Gastrocnemius medialis (tissue), 4 donors: ENCODE measurements at regions not wholly inside any gene's neighbourhood (a gene's known extent, or its start where the extent isn't known, plus 50 kb on each side); places are given as distances from the start of the nearest gene placed in this dataset.

Experiments
- ATAC-seq, 2 donors: fragments of 150-250 bp; one replicate each; pipeline ENCODE4 v1.9.1; 2016
- DNase-seq, 2 donors: peaks; one replicate each; pipeline ENCODE4 v3.0.0-alpha.2; 2019
- H3K27ac ChIP-seq, 4 donors: fragments of 200-600 bp; sonication (generic); 1 replicate in 1 of 4; 2 replicates in 3 of 4; pipeline ENCODE4 v1.5.1; 2016 to 2018; ENCODE audit warnings: mild to moderate bottlenecking in 2 of 4, moderate library complexity in 1 of 4
- H3K27me3 ChIP-seq, 3 donors: fragments of 200-600 bp; sonication (generic) in 2 of 3; 1 replicate in 1 of 3; 2 replicates in 2 of 3; pipeline versions ENCODE4 v1.5.1 to v1.6.0; 2016 to 2019; ENCODE audit warnings: mild to moderate bottlenecking in 1 of 3, moderate library complexity in 1 of 3
- H3K36me3 ChIP-seq, 2 donors: fragments of 200-600 bp; sonication (generic) in 1 of 2; one replicate each; pipeline ENCODE4 v1.5.1; 2017 to 2018
- H3K4me1 ChIP-seq, 2 donors: fragments of 200-600 bp; sonication (generic) in 1 of 2; one replicate each; pipeline ENCODE4 v1.5.1; 2016 to 2017; ENCODE audit warnings: mild to moderate bottlenecking in 2 of 2
- H3K4me3 ChIP-seq, 4 donors: fragments of 200-600 bp; sonication (generic) in 3 of 4; 1 replicate in 1 of 4; 2 replicates in 3 of 4; pipeline ENCODE4 v1.5.1; 2016 to 2019; ENCODE audit warnings: mild to moderate bottlenecking in 2 of 4
- H3K9me3 ChIP-seq, 3 donors: fragments of 200-600 bp; sonication (generic) in 2 of 3; 1 replicate in 1 of 3; 2 replicates in 2 of 3; pipeline ENCODE4 v1.5.1; 2016 to 2019
- POLR2A ChIP-seq, 2 donors: fragments of 450-650 bp; IDR thresholded peaks; one replicate each; pipeline ENCODE4 v1.6.1; 2017; ENCODE audit warnings: antibody characterized with exemption in 2 of 2, mild to moderate bottlenecking in 2 of 2, moderate library complexity in 2 of 2
- in situ Hi-C, 4 donors: fragments of 200-750 bp; cut with MboI; loops; one replicate each; pipeline versions ENCODE4 v1.15.0 to v1.8.0; 2017; ENCODE audit warnings: low sequenced_read_pairs in 4 of 4
- intact Hi-C: fragments of 100-400 bp; cut with DNase I; formaldehyde crosslinking; loops from one replicate; pipeline ENCODE4 v1.15.1; 2023; ENCODE audit warnings: low total_unique reads
- TF ChIP-seq, protein P1 (sequence below), 5 experiments: fragments of 450-650 bp in 3 of 5; fragments of 200-600 bp in 2 of 5; sonication (generic) in 2 of 5; IDR thresholded peaks in 4 of 5; conservative IDR thresholded peaks in 1 of 5; 1 replicate in 4 of 5; 2 replicates in 1 of 5; pipeline ENCODE4 v1.5.1; 2016 to 2019; ENCODE audit warnings: antibody characterized with exemption in 5 of 5, mild to moderate bottlenecking in 3 of 5, moderate library complexity in 3 of 5

DNA sequence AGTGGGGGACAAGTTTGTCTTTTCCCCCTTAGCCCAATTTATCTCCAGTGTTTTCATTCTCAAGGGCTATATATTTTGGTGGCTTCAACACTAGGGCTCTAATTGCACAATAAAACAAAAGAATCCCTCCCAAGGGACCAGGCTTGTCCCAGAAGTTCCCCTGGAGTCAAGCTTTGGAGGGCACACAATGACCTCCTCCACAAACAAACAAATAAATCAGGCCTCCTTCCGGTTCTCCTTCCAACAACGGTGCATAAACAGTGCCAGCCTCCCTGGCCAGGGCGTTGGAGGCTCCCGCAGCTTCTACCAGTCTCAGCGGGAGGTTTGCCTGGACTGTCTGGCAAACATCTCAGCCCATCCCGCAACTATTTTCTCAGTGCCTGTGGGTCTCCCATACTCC lies 188.0 kb upstream of the FOXF1 start:
- peaks cover 5 to 24% (median 16%) of the 10 kb centered on the region in 3 donors for H3K27me3 ChIP-seq
- no peak for DNase-seq
- intact Hi-C loops = no loop called here
- H3K36me3 ChIP-seq = no peaks in the 10 kb centered on the region
- no peak for ATAC-seq
- in situ Hi-C loops = no loop called here
- TF ChIP-seq POLR2A (IDR thresholded peaks at IDR 0.05) = no peak
- TF ChIP-seq, protein P1, sequence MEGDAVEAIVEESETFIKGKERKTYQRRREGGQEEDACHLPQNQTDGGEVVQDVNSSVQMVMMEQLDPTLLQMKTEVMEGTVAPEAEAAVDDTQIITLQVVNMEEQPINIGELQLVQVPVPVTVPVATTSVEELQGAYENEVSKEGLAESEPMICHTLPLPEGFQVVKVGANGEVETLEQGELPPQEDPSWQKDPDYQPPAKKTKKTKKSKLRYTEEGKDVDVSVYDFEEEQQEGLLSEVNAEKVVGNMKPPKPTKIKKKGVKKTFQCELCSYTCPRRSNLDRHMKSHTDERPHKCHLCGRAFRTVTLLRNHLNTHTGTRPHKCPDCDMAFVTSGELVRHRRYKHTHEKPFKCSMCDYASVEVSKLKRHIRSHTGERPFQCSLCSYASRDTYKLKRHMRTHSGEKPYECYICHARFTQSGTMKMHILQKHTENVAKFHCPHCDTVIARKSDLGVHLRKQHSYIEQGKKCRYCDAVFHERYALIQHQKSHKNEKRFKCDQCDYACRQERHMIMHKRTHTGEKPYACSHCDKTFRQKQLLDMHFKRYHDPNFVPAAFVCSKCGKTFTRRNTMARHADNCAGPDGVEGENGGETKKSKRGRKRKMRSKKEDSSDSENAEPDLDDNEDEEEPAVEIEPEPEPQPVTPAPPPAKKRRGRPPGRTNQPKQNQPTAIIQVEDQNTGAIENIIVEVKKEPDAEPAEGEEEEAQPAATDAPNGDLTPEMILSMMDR (IDR thresholded peaks at IDR 0.05 in 4 of 5, conservative IDR thresholded peaks at IDR 0.05 in 1 of 5) = no peak
- no peaks in the 10 kb centered on the region for H3K9me3 ChIP-seq
- no peaks in the 10 kb centered on the region for H3K4me1 ChIP-seq
- H3K4me3 ChIP-seq = no peak overlapping the region
- no peak overlapping the region for H3K27ac ChIP-seq

DNA sequence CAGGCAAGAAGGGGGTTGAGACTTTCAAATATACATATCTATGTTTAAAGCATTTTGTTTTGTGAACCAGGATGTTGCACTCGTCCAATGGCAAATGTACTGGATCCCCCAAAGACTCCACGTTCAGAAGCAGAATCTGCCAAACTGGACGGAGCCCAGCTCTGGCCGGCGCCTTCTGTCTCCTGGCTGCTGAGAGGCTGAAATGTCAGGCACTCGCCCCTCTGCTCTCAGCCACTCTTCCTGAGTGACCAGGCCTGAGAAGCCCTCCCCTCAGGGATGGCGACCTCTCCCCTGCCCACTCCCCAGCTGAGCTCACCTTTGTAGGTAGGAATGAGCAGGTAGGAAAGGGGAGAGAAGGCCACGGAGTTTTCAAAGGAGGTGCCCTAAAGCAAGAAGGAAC lies 187.5 kb upstream of the FOXF1 start:
- peaks cover 5 to 24% (median 16%) of the 10 kb centered on the region in 3 donors for H3K27me3 ChIP-seq
- intact Hi-C loops (no loop called here), in situ Hi-C loops (no loop called here)
- TF ChIP-seq POLR2A (IDR thresholded peaks at IDR 0.05) = no peak
- TF ChIP-seq, protein P1 (IDR thresholded peaks at IDR 0.05 in 4 of 5, conservative IDR thresholded peaks at IDR 0.05 in 1 of 5) = no peak
- H3K36me3 ChIP-seq = no peaks in the 10 kb centered on the region
- H3K9me3 ChIP-seq = no peaks in the 10 kb centered on the region
- DNase-seq (no peak), ATAC-seq (no peak)
- no peaks in the 10 kb centered on the region for H3K4me1 ChIP-seq
- no peak overlapping the region for H3K27ac ChIP-seq
- no peak overlapping the region for H3K4me3 ChIP-seq

DNA sequence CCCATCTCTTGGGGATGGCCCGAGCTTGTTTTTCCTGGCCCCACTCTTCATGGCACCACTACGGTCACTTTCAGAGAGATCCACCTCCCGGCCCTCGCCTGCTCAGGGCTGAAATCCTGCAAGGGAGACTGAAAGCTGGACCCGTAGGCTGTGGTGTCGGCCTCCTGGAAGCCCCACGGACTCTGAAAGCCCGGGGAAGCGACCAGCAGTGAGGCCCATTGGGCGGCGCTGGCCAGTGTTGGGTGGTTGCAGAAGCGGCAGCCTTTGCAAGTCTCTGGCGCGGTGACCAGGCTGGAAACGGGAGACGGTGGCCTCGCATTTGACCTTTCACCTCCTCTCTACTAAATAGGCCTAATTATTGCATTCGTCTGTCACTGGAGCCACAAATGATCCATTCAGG lies 186.0 kb upstream of the FOXF1 start:
- Histone ChIP-seq H3K27ac (no peak overlapping the region), H3K36me3 (no peaks in the 10 kb centered on the region), H3K4me1 (no peaks in the 10 kb centered on the region), H3K4me3 (no peak overlapping the region), H3K9me3 (no peaks in the 10 kb centered on the region), H3K27me3 (peaks cover 5 to 25% (median 14%) of the 10 kb centered on the region in 3 donors)
- no peak for ATAC-seq
- intact Hi-C loops = no loop called here
- in situ Hi-C loops = no loop called here
- no peak for DNase-seq
- TF ChIP-seq, protein P1 (IDR thresholded peaks at IDR 0.05 in 4 of 5, conservative IDR thresholded peaks at IDR 0.05 in 1 of 5) = no peak
- TF ChIP-seq POLR2A (IDR thresholded peaks at IDR 0.05) = no peak

DNA sequence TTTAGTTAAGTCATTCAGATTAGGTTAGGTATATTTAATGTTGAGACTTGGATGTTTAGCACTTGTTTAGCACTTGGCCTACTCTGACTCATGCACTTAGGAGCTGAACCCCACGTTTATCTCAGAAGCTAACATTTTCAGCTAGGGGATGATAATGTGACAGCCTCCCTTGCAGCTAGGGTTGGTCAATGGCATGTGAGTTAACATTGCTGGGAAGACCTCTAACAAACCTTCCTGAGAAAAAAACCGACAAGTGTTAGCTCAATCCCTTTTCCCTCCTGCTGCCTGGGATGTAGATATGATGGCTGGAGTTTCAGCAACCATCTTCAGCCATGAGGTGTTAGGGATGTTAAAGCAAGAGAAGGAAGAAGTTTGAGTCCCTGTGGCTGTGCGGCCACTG lies 185.0 kb upstream of the FOXF1 start:
- intact Hi-C loops (no loop called here), in situ Hi-C loops (loop anchor here in 2 of 4 donors (25.0 kb wide), 1 partner anchor 187 kb away; the partner anchor contains the start of gene FOXF1 (in 2 of the 2))
- H3K27me3 ChIP-seq = peaks cover 5 to 23% (median 14%) of the 10 kb centered on the region in 3 donors
- DNase-seq = no peak
- H3K27ac ChIP-seq = no peak overlapping the region
- H3K4me1 ChIP-seq = no peaks in the 10 kb centered on the region
- H3K36me3 ChIP-seq = no peaks in the 10 kb centered on the region
- no peaks in the 10 kb centered on the region for H3K9me3 ChIP-seq
- no peak overlapping the region for H3K4me3 ChIP-seq
- no peak for ATAC-seq
- TF ChIP-seq, protein P1 (IDR thresholded peaks at IDR 0.05 in 4 of 5, conservative IDR thresholded peaks at IDR 0.05 in 1 of 5) = no peak
- no peak for TF ChIP-seq POLR2A (IDR thresholded peaks at IDR 0.05)

DNA sequence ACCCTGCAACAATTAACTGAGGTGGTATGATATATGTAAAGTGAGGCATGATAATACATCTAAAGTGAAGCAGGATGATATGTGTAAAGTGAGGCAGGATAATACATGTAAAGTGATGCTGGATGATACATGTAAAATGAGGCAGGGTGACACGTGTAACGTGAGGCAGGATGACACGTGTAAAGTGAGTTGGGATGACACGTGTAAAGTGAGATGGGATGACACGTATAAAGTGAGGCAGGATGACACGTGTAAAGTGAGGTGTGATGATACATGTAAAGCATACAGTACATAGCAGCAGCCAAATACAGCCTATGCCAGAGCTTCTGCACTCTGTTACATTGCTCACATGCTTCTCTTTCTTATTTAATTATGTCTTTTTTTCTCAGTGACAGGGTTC lies 184.4 kb upstream of the FOXF1 start:
- intact Hi-C loops (no loop called here), in situ Hi-C loops (loop anchor here in 2 of 4 donors (25.0 kb wide), 1 partner anchor 186 kb away; the partner anchor contains the start of gene FOXF1 (in 2 of the 2))
- no peak overlapping the region for H3K4me3 ChIP-seq
- peaks cover 5 to 26% (median 10%) of the 10 kb centered on the region in 3 donors for H3K27me3 ChIP-seq
- no peak for TF ChIP-seq POLR2A (IDR thresholded peaks at IDR 0.05)
- TF ChIP-seq, protein P1 (IDR thresholded peaks at IDR 0.05 in 4 of 5, conservative IDR thresholded peaks at IDR 0.05 in 1 of 5) = no peak
- H3K4me1 ChIP-seq = no peaks in the 10 kb centered on the region
- no peak overlapping the region for H3K27ac ChIP-seq
- DNase-seq (no peak), ATAC-seq (no peak)
- no peaks in the 10 kb centered on the region for H3K9me3 ChIP-seq
- H3K36me3 ChIP-seq = no peaks in the 10 kb centered on the region
